Stimulated activated CD8-positive, alpha-beta memory T cell treated with anti-CD3 and anti-CD28 coated beads, Interleukin-15, amount 100 ng/mL, for 48 hours (primary cell): ENCODE measurements at regions not wholly inside any gene's neighbourhood (a gene's known extent, or its start where the extent isn't known, plus 50 kb on each side); places are given as distances from the start of the nearest gene placed in this dataset.

Experiments used
- DNase-seq, 2 donors: peaks; one replicate each; pipeline ENCODE4 v3.0.0-alpha.2; 2020; ENCODE audit warnings: low read depth in 2 of 2

DNA sequence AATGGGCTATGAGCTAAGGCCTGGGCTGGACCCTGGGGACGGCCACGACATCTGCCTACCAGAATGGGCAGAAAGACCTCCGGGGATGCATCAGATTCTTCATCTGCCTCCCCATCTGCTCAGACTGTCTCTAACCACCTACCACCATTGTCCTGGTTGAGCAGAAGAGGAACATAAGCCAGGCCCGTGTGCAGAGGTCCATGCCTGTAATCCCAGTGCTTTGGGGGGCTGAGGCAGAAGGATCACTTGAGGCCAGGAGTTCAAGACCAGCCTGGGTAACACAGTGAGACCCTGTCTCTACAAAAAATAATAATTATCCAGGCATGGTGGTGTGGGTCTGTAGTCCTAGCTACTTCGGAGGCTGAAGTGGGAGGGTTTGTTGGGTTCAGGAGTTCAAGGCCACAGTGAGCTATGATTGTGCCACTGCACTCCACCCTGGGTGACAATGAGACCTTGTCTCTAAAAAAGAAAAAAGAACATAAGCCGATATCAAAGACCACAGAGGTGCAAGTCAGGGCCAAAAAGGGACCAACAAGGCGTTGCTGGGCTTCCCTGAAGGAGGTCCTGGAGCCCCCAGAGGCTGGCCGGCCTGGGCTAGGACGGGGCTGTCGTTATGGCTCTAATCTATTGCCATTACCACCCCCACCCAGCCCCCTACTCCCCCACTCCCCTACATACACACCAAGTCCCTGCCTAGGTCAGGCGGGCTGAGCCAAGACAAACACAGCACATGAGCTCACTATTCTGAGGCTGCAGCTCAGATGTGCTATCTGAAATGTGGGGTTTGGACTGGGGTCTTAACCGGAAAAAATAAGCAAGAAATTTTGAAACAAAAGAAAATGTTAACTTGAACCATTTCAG is 239.2 kb upstream of the RAB4A start:
- DNase-seq, result no peak

DNA sequence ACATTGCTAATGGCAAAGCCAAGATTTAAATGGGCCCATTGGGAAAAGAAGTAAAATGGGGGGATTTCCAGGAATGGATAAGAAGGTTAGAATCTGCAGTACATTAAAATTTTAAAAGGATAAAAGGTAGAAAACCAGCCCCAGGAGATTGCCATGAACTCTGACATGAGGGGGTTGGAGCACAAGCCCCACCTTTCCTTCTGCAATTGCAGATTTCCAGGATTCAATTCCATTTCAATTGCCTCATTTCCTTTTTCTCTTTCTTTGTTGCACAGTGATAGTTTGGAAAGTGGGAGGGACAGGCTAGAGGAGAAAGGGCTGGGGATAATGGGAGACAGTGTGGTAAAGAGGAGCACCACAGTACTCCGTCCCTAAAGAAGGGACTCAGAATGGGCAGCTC is 238.5 kb upstream of the RAB4A start:
- DNase-seq, result no peak

- no peak for DNase-seq
Observed at GRCh38 chr1:229033480-229033879, 237.4 kb upstream of the RAB4A start.

DNA sequence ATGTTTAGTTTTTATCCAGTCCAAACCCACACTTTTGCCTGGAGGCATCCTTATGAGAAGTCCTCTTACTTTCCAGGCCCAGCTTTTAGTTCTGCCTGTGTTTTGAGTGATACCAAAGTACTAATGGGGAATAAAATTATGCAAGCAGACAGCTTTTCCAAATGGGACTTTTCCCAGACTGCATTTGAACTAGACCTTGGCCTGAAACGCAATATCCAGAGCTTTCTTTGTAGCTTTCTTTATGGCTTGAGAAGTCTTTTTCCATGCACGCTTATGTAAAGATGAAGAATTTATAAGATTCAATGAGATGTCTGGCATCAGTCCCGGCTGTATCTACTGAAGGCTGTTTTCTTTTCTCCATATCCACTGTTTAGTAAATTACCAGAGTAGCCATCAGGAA is 236.6 kb upstream of the RAB4A start:
- DNase-seq, result no peak

DNA sequence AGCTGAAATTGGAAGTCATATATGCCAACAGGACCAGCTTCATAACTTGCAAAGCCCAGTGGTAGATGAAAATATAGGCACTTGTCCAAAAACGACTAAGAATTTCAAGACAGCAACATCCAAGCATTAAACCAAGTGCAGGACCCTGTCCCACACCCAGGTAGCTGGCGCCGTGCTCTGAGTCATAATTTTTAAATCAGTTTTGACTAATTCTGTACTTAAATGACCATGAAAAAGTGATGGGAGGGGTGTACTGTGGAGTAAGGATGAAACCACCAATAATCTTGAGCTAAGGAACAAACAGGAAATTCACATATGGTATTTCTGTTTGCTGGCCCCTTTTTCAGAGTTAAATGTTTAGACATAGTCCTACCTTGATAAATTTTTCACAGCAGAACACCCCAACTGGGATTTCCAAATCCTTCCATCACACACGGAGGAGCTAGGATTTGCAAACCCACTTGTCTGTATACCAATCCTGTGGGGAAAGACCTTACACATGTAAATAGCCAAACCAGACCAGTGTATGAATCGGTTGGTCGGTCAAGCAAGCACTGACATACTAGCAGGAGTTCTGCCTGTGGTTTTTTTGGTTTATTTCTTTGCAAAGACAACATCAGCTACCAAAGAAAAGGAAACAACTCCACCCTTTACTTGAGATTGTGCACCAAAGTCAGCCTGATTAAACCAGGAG is 235.7 kb upstream of the RAB4A start:
- no peak for DNase-seq

DNA sequence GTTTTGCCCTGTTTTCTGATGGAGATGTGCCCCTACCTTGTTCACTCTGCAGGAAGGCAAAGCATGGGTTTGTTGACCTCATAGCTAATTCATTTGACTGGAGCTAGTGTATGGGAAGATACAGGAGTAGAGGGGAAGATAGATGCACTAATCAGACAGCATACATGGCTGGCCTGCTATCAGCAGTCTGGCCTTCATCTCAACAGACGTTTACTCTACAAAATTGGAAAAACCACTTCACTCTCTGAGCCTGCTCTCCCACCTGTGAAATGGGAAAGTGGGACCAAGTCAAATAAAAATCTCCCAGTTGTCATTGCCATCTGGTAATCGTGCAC is 235.2 kb upstream of the RAB4A start:
- no peak for DNase-seq

DNA sequence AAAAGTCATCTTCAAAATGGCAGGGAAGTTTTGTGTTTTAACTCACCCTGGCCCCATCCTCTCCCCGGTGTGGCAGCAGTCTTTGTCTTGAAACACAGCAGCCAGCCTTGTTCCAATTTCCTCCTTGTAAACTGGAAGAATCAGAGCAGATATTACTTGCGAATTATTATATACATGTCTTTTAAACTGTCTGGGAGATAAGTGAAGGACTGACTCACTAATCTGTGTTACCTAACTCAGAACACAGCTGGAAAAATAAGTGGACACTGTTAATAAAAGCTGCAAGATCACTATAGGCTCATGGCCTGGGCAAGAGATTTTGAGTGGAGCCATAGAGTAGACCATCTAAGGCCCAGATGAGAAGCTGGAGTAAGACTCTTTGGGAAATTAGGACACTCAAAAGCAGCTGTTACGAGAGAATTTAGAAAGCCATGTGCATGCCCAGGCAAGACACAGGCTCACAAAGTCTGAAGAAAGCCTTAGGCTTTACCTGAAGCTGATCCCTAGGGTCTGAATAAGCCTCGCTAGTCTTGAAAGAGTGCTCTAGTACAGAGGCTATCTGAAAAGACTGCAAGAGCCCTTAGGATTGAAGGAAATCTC is 233.0 kb upstream of the RAB4A start:
- no peak for DNase-seq

- no peak for DNase-seq
Observed at GRCh38 chr1:229040630-229041358, 230.1 kb upstream of the RAB4A start.

- DNase-seq, result no peak
Observed at GRCh38 chr1:229041946-229042345, 229.0 kb upstream of the RAB4A start.

- no peak for DNase-seq
Observed at GRCh38 chr1:229042482-229042881, 228.4 kb upstream of the RAB4A start.

DNA sequence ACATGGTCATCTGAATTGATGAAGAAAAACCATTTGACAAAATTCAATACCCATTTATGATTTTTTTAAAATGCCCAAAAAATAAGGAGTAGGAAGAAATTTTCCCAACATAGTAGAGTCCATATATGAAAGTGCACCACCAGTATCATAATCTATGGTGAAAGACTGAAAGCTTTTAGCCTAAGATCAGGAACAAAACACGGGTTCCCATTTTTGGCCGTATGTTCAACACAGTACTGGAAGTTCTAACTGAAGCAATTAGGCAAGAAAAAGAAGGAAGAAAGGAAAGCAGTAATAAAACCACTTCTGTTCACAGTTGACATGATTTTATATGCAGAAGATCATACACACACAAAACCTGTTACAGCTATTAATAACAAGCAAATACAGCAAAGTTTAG is 227.8 kb upstream of the RAB4A start:
- no peak for DNase-seq

- no peak for DNase-seq
Observed at GRCh38 chr1:229046251-229046853, 224.6 kb upstream of the RAB4A start.

GRCh38 chr1:229047161-229047839 is 223.6 kb upstream of the RAB4A start:
- DNase-seq, result no peak

GRCh38 chr1:229047840-229048620 is 222.9 kb upstream of the RAB4A start:
- no peak for DNase-seq

- no peak for DNase-seq
Observed at GRCh38 chr1:229048896-229049295, 222.0 kb upstream of the RAB4A start.

DNA sequence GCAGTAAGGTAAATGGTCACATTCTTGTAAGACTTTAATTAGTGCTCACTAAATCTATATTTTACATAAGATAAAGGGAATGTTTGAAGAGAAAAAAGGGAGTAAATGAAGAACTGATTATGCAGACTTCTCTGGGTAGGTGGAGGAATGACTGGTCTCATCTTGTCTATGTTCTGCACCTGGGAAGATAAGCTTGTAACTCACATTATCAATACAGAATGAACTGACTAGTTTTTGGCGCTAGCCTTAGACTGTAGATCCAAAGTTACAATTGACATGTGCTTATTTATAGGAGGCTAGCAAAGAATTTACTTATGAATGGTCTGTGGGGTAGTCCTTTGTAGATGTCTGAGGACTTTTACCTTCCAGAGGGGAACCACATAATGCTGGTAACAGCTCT is 214.9 kb upstream of the RAB4A start:
- no peak for DNase-seq

DNA sequence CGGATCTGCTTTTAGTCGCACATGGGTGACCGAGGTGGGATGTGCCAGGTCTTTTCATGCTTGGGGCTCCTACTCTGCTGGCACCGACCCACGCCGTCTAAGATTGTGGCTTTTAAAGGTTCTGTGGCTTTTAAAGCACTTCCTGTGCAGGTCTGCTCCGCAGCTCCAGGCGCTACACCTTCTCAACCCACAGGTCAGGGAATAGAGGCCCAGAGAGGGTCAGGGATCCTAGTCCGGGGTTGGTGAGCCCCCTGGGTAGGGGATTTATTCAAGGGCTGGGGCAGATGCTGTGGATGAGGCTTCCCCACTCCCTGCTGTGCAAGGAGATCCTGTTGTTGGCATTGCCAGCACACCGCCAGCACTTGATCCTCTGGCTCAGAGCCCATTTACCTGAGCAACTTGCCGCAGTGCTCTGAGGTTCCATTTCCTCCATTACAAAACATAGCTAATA is 212.8 kb upstream of the RAB4A start:
- DNase-seq, result peak in 1 of 2 donors; percentile 6

DNA sequence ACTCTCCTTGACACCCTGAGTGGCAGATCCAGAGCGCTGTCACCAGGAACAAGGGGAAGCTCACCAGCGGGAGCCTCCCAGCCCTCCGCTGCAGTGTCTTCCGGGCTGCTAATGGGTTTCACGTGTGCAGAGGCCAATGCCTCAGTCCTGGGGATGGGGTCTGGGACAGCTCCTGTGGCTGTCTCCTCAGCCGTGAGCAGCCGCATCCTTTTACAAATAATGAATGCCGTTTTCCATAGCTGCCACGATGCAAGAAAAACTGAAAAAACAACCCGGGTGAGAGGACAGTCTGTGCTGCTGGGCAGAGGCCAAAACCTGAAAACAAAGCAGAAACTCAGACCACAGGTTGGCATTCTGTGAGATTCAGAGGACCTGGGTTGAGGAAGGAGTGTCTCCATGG is 212.2 kb upstream of the RAB4A start:
- no peak for DNase-seq

DNA sequence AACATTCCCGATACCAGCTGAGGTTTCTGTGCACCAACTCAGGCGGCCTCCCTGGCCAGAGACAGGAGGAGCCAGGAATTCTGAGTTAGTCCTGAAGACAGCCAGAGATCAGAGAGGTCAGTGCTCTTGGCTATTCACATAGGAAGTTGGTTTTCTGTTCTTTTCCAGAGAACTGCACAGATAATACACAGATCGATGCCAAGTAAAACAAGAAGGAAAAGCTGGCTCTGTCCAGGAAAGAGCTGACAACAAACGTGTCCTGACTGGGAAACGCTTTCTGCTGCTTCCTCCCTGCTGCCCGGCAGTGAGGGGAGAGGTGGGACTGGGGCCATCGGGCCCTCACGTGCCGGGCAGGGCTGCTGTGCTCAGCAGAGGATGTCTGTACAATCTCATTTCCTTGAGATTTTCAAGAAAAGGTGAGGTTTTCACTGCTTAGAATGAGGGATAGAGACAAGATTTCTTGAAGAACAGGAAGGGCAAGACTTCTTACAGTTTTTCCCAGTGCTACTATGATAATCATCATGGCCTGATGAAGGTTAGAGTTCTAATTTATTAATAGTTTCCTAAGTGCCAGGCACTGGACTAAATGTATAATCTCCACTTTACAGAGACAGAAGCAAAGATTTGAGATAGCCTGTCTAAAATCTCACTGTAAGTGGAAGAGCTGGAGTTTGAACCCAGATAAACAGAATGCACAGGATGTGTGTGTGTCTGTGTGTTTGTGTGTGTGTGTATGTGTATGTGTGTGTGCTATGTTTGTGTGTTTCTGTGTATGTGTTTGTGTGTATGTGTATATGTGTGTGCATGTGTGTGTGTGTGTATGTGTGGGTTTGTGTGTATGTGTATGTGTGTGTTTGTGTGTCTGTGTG is 211.0 kb upstream of the RAB4A start:
- no peak for DNase-seq

DNA sequence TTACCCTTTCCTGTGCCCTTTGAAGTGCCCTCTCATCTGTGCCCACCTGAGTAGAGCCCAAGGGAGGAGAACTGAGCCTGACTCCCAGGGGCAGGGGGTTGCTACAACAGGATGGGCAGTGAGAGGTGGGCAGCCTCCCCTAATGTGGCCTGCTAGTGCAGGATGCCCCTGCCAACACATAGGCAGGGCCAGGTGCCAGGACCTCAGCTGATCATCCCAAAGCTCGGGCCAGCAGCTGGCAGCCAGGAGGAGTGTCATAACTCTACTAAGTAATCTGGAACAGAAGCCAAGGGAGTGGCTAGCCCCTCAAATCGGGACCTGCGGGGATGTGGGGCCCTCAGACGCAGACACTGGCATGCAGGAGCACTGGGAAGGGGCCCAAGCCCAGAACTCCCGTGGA is 208.8 kb upstream of the RAB4A start:
- DNase-seq, result no peak
